Upper lobe of left lung (tissue), 4 donors: ENCODE measurements at regions not wholly inside any gene's neighbourhood (a gene's known extent, or its start where the extent isn't known, plus 50 kb on each side); places are given as distances from the start of the nearest gene placed in this dataset.

Experiments
- CTCF ChIP-seq, 6 experiments: fragments of 450-650 bp in 4 of 6; fragments of 200-600 bp in 2 of 6; sonication (generic) in 2 of 6; IDR thresholded peaks; one replicate each; pipeline ENCODE4 v1.5.1; 2016 to 2019; ENCODE audit warnings: antibody characterized with exemption in 6 of 6
- POLR2A ChIP-seq, 4 donors: fragments of 450-650 bp; IDR thresholded peaks; one replicate each; pipeline ENCODE4 v1.5.1; 2016 to 2017; ENCODE audit warnings: antibody characterized with exemption in 4 of 4, mild to moderate bottlenecking in 2 of 4

GRCh38 chr2:47249157-47249900 is 73.0 kb upstream of the CALM2 start:
- TF ChIP-seq CTCF (IDR thresholded peaks at IDR 0.05) = no peak
- TF ChIP-seq POLR2A (IDR thresholded peaks at IDR 0.05) = no peak
